Hematopoietic multipotent progenitor cell treated with erythropoietin and hydrocortisone succinate and interleukin-3 and kit ligand, for 4 days (in vitro differentiated cells): ENCODE measurements at regions not wholly inside any gene's neighbourhood (a gene's known extent, or its start where the extent isn't known, plus 50 kb on each side); places are given as distances from the start of the nearest gene placed in this dataset.
"Not testable (repeated sequence)": the region's sequence is repeated elsewhere in the genome, so short reads cannot be mapped to it uniquely, and the experiment has no call there.

Source experiments
- DNase-seq: peaks from one replicate; pipeline ENCODE4 v3.0.0-alpha.2; 2015

DNA sequence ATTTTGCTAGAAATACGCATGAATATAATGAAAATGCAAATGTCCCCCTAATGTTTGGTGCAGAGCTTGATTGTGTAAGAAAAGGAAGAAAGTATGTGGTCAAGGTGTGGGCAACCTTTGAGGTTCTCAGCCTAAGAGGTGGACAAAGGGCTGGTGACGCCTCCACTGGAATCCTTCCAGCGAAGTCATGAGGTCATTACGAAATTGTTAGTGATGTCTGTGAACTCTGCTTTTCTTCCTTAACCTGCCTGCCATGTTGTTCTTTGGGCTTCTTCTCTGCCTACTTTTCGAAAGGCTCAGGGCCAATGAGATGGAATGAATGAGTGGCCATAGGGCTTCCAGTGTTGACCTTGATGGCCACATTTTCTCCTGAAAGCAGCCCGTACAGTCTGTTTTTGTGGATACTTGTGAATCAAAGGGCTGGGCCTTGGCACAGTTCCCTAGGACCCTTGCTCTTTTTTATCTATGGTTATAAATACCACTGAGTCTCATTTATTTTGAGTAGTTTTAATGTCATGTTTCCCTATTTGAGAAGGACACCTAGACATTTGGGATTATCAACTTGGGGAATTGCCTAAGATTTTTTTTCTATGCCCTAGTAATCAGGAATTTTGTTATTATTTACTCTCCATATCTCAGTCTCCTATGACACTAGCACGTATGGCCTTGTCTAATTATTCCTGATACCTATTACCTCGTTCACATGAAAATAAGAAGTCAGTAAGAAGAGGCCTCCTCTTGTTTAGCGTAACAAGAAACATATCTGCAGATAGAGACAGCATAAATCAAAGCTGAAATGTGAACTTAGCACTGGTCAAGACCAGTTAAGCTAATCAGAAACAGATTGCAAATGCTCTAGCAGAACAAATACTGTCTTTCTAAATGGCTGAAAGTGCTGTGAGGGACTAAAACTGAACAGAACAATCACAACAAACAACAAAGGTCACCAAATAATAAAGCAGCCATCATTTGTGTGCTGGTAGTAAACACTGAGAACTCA is 334.6 kb downstream of the BCL2L11 start:
- not testable (repeated sequence) for DNase-seq

DNA sequence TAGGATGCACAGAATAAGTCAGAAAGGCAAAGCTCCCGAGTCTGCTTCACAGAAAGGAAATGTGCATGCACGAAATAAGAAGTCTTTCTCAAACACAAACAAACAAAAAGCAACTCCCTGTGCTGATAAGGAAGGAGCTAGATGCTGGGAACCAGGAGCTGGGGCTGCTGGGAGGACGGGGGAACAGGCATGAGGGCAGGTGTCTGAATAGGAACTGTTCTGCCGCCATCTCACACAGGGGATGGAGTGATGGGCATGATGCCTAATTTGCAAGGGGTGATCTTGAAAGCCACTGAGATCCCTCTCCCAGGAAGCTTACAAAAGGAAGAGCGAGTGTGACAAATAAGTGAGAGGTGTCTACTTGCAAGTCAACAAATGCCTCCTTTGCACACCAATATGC is 336.5 kb downstream of the BCL2L11 start:
- not testable (repeated sequence) for DNase-seq

DNA sequence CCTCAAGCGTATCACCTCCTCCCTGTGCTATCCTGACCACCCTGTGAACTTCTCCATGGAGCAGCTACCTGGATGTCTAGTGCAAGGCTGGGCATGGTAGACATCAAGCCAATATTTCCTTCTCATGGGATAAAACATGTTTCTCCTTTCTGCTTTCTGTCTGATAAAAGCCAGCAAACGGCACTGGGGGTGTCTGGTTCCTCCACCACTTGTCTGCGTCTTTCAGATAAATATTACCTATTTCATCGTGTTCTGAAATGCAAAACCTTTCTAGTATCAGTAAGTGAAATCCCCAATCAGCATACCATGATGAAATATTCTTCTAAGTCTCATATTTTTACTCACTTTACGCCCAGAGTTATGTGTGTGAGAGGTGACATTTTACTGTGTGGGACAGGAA is 340.2 kb downstream of the BCL2L11 start:
- peak; percentile 57 for DNase-seq

- DNase-seq, result not testable (repeated sequence)
Measured at GRCh38 chr2:111461831-111462230, 341.1 kb downstream of the BCL2L11 start.

GRCh38 chr2:111462572-111462971 is 341.9 kb downstream of the BCL2L11 start:
- DNase-seq, result not testable (repeated sequence)

DNA sequence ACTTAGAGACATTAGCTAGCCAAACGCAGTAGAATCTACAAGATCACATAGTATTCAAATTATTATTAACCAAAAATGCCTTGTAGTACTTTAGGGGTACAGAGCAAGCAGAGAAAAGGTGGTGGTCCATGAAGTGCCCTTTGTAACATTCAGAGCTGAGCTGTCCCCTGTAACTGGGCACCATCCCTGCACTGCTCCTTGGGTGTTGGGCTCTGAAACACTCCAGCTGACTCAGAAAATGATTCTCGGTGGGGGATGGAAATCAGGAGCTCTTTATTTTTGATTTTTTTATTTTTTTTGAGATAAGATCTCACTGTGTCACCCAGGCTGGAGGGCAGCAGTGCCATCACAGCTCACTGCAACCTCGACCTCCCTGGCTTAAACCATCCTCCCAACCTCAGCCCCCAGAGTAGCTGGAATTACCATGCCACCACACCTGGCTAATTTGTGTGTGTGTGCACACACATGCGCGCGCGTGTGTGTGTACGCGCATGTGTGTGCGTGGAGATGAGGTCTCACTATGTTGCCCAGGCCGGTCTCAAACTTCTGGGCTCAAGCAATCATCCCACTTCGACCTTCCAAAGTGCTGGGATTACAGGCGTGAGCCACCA is 342.6 kb downstream of the BCL2L11 start:
- DNase-seq, result not testable (repeated sequence)

DNA sequence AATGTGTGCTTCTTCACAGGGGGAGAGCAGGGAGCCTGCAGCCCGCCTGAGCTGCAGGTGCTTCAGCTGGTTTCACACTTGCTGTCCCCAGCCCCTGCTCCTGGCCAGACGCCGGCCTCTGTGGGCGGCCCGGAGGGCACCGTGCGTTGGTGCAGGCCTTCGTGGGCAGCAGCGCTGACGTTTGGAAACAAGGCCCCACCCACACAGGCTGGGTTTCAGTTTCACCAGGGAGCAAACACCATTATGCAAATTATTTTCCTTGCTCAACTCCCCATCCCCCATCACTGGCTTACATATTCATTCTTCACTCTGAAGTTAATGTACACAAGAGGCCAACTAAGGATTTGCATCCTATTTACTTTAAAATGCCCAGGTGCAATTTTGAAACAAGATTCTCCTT is 343.2 kb downstream of the BCL2L11 start:
- not testable (repeated sequence) for DNase-seq

DNA sequence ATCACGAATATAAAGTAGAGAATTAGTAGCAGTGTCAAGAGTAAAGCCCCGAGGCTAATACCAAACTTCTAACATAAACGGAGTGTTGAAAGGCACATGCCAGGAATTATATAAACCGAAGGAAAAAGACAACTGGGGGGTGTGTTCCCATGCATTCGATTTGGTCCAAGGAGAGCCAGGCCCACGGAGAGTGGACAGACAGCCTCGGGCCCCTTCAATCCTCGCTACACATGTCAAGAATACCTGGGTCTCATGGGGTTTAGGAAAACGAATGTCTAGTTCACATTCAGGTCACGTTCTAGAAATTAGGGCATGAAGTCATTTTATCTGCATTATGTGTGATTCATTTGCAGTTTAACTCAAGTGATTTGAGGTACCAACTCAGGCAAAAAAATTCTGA is 343.7 kb downstream of the BCL2L11 start:
- not testable (repeated sequence) for DNase-seq

DNA sequence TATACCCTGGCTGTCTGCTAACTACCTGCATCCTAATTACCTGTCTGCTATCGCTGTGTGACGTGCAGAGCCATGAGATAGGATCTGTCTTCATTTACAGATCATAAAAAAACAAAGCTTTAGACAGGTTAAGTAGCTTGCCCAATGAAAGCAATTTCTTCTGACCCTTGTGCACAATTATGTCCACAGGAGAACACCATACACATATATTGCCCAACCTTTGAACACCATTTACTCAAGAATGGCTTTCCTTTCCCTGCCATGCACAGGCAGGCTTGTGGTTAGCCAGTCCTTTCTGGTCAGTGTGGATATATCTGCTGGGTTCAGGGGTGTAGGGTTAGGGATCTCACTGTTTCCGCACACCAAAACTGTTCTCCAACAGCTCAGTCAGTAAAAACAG is 344.8 kb downstream of the BCL2L11 start:
- not testable (repeated sequence) for DNase-seq

GRCh38 chr2:111466744-111467143 is 346.0 kb downstream of the BCL2L11 start:
- DNase-seq, result not testable (repeated sequence)

GRCh38 chr2:111470924-111471323 is 350.2 kb downstream of the BCL2L11 start:
- not testable (repeated sequence) for DNase-seq

GRCh38 chr2:111471791-111472530 is 351.2 kb downstream of the BCL2L11 start:
- not testable (repeated sequence) for DNase-seq

DNA sequence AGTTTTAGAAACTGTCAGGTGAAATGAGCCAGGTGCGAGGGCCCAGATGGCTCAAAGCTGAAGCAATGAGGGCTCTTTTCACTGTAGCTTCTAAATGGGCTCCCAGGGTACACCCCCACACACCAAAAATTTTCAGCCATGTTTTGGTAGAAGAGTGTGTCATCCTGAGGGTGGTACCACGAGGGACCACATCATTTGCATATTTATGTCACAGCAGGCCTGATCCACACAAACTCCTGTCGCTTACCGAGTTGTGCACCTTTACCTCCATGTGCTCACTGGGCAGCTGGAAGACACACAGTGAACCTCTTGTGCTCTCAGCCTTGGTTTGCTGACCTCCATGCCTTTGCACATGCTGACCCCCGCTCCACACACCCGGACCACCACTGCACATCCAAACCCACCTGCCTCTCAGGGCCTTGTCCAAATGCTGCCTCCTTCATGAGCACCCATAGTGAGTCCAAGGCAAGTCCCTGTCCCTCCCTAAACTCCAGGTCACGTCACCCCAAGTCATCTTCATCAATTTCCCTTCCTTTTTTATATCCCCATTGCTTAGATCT is 352.2 kb downstream of the BCL2L11 start:
- not testable (repeated sequence) for DNase-seq

- DNase-seq, result not testable (repeated sequence)
Measured at GRCh38 chr2:111473522-111473921, 352.8 kb downstream of the BCL2L11 start.

DNA sequence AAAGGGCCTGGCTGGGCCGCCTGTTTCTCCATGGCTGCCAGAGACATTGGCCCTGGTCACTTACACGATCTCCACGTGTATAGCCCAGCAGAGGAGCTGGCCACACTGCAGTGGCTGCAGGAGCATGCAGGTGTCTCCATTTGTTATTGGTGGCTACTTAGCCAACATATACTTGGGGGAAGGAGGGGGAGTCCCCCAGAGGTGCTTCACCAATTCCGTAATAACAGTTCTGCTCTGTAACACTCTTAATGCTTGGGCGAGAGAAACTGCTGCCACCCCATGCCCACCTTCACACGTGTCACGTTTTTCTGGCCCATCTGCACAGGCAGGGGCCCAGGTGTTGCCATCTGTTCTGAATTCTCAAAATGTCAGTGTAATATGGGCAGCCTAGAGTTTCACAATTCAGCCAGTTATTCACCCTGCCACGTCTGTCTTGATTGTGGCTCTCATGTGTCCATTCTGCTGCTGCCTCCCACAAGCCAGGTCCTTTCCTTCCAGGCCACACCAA is 353.5 kb downstream of the BCL2L11 start:
- not testable (repeated sequence) for DNase-seq

- DNase-seq, result not testable (repeated sequence)
Measured at GRCh38 chr2:111478335-111478734, 357.6 kb downstream of the BCL2L11 start.

- peak; percentile 55 for DNase-seq
Measured at GRCh38 chr2:111478871-111479318, 358.2 kb downstream of the BCL2L11 start.

DNA sequence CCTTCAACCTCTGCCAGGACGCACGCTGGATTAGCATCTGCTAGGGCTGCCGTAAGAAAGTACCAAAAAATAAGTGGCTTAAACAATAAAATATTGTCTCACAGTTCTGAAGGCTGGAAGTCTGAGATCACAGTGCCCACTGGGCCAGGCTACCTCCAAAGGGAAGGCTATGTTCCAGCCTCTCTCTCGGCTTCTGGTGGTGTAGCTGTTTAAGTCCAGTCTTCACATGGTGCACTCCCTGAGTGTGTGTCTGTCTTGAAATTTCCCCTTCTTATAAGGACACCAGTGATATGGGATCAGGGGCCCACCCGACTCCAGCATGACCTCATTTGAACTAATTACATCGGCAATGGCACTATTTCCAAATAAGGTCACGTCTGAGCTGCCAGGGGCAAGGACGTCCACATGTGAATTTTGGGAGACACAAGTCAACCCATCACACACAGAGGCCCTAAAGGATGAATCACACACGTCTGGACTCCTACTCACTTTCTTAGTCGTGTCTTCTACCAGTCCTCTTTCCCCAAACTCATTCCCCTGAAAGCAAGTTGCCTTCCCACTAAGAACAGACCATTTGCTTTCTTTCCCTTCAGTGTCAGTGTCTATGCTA is 359.4 kb downstream of the BCL2L11 start:
- DNase-seq, result not testable (repeated sequence)

DNA sequence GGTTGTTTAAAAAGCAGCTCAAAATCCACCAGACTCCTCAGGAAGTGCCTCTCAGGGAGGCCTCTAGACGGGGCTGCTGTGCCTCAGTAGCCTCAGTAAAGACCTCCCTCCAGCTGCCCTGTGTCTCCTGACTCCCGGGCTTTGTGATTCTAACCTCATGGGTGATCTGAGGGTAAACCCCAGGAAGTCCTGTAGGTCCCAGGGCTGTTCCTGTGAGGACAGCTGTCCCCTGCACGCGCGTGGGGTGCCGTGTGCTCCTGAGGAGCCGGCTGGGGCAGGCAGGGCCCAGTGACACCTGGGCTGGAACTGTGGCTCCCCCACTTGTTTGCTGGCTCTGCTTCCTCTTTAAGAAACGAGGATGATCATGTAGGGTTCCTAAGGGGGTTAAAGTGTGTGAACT is 359.9 kb downstream of the BCL2L11 start:
- peak; percentile 17 for DNase-seq

DNA sequence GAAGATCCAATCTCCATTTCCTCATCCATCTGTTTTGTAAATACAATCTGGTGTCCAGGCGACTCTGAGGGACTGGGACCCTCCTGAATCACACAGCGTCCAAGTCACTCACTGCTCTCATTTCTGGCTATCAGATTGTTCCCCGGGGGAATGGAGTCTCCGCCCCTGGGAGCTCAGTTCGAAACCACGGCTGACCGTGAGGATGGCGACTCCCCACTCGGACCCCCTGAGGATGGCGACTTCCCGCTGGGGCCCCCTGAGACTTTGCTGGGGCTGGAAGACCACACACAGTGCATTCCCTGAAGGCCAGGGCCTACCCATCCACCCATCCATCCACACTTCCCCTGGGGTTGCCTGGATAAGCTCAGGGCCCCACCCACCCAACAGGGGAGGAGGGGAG is 360.5 kb downstream of the BCL2L11 start:
- DNase-seq, result not testable (repeated sequence)

DNA sequence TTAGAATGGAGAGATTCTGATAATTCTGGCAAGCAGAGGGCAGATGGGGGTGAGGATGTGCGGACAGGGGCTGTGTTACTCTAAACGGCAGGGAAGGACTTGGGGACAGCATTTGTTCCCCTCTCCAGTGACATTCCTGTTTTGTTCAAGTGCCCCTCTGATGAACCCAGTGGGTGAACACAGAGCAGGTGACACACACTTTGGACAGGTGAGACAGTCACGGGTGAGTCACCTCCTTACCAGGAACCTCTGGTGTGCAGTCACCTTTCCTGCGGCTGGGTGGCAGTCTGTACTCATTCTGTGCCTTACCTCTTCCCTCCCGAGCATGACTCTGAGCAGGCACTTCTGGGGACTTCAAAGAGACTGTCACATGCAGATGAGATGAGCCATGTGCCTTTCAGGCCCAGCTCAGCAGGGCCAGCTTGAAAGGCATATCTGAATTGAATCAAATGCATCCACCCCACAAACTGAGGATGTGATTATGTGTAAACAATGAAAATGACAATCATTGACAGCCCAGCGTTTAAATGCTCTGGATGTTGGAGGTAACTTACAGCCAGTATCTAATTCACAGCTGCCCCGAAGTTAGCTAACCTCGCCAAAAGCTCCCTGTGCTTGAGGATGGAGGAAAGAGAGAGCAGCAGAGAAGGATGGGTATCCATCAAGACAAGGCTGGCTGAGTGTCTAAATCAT is 362.4 kb downstream of the BCL2L11 start:
- not testable (repeated sequence) for DNase-seq
